B cell (primary cell): ENCODE measurements at regions not wholly inside any gene's neighbourhood (a gene's known extent, or its start where the extent isn't known, plus 50 kb on each side); places are given as distances from the start of the nearest gene placed in this dataset.

Source experiments
- ATAC-seq: fragments of 200-7000 bp; cut with Tn5 transposase; one replicate; pipeline ENCODE4 v1.10.0; 2021; ENCODE audit warnings: low read depth, mild to moderate bottlenecking, moderate number of reproducible peaks, moderate library complexity
- CTCF ChIA-PET: fragments of 350-600 bp; sonication (Branson Sonifier 250); formaldehyde crosslinking; loops from one replicate; lab custom pipeline; 2021; ENCODE audit warnings: antibody characterized with exemption, inconsistent platforms; lab: Charles Lee
- POLR2A ChIA-PET: fragments of 350-600 bp; sonication (Branson Sonifier 250); formaldehyde crosslinking; loops from one replicate; lab custom pipeline; 2021; ENCODE audit warnings: antibody characterized with exemption; lab: Charles Lee
- DNase-seq: peaks from one replicate; pipeline ENCODE4 v3.0.0; 2013
- H2AFZ ChIP-seq: 2 replicates; pipeline ENCODE4 v1.6.1; 2012; ENCODE audit warnings: mild to moderate bottlenecking, low read depth, low read length; ENCODE audit not compliant: insufficient read depth, poor library complexity, severe bottlenecking
- H3K27ac ChIP-seq, 2 donors: 1 replicate in 1 of 2; 2 replicates in 1 of 2; pipeline ENCODE4 v1.5.1; 2012 to 2013; ENCODE audit warnings: low read length in 2 of 2, mild to moderate bottlenecking in 2 of 2, moderate library complexity in 1 of 2
- H3K27me3 ChIP-seq, 4 experiments: fragments of 200-600 bp in 1 of 4; sonication (generic) in 1 of 4; replicated peaks in 1 of 4; 1 replicate in 2 of 4; 2 replicates in 2 of 4; pipeline versions ENCODE4 v1.6.1 to v1.7.0; 2013 to 2016; ENCODE audit warnings: low read length in 3 of 4, mild to moderate bottlenecking in 2 of 4, mixed read lengths in 1 of 4, moderate library complexity in 1 of 4; ENCODE audit not compliant: insufficient read depth in 4 of 4, control insufficient read depth in 3 of 4; ENCODE audit errors: control extremely low read depth in 1 of 4
- H3K36me3 ChIP-seq, 2 experiments: replicated peaks in 1 of 2; 1 replicate in 1 of 2; 2 replicates in 1 of 2; pipeline versions ENCODE4 v1.6.1 to v1.7.1; 2013; ENCODE audit warnings: low read length in 1 of 2; ENCODE audit not compliant: insufficient read depth in 2 of 2, control insufficient read depth in 1 of 2; ENCODE audit errors: control extremely low read depth in 1 of 2, extremely low read depth in 1 of 2
- H3K4me1 ChIP-seq, 2 donors: fragments of 200-600 bp in 1 of 2; sonication (generic) in 1 of 2; 1 replicate in 1 of 2; 2 replicates in 1 of 2; pipeline versions ENCODE4 v1.5.1 to v1.6.1; 2013 to 2017; ENCODE audit warnings: low read length in 2 of 2; ENCODE audit not compliant: control insufficient read depth in 2 of 2, insufficient read depth in 2 of 2
- H3K4me2 ChIP-seq: replicated peaks from 2 replicates; pipeline ENCODE3; 2012; ENCODE audit warnings: mild to moderate bottlenecking, low read depth, low read length; ENCODE audit not compliant: poor library complexity, severe bottlenecking
- H3K4me3 ChIP-seq, 5 experiments: fragments of 200-600 bp in 1 of 5; sonication (generic) in 1 of 5; 1 replicate in 3 of 5; 2 replicates in 2 of 5; pipeline versions ENCODE4 v1.5.1 to v1.7.0; 2011 to 2016; ENCODE audit warnings: low read length in 4 of 5, mild to moderate bottlenecking in 4 of 5, low read depth in 2 of 5, control low read depth in 1 of 5, moderate library complexity in 1 of 5; ENCODE audit not compliant: insufficient read depth in 1 of 5; ENCODE audit errors: control extremely low read depth in 1 of 5, extremely low read depth in 1 of 5
- H3K79me2 ChIP-seq: fragments of 200-600 bp; sonication (generic); one replicate; pipeline ENCODE4 v1.6.0; 2016; ENCODE audit warnings: low read length; ENCODE audit not compliant: control insufficient read depth, insufficient read depth
- H3K9ac ChIP-seq: fragments of 200-600 bp; sonication (generic); 2 replicates; pipeline ENCODE4 v1.6.1; 2017; ENCODE audit warnings: mild to moderate bottlenecking, low read length, moderate library complexity
- H3K9me3 ChIP-seq, 3 donors: one replicate each; pipeline versions ENCODE4 v1.6.1 to v1.7.1; 2013; ENCODE audit warnings: low read length in 2 of 3; ENCODE audit not compliant: control insufficient read depth in 2 of 3, insufficient read depth in 1 of 3; ENCODE audit errors: control extremely low read depth in 1 of 3
- H4K20me1 ChIP-seq: 2 replicates; pipeline ENCODE4 v1.6.0; 2012; ENCODE audit warnings: mild to moderate bottlenecking, low read length; ENCODE audit not compliant: insufficient read depth, control insufficient read depth, poor library complexity, severe bottlenecking
- H3K27ac Mint-ChIP-seq: one replicate; pipeline ENCODE4 v1.8.0; 2021; ENCODE audit warnings: mixed read lengths
- H3K27me3 Mint-ChIP-seq: one replicate; pipeline ENCODE4 v1.8.0; 2021; ENCODE audit warnings: mixed read lengths
- H3K4me1 Mint-ChIP-seq: one replicate; pipeline ENCODE4 v1.8.0; 2021; ENCODE audit warnings: mixed read lengths
- H3K4me3 Mint-ChIP-seq: one replicate; pipeline ENCODE4 v1.8.0; 2021; ENCODE audit warnings: mixed read lengths
- H3K9me3 Mint-ChIP-seq: one replicate; pipeline ENCODE4 v1.8.0; 2022; ENCODE audit warnings: mixed read lengths; ENCODE audit not compliant: insufficient read depth
- EZH2 ChIP-seq: IDR thresholded peaks from 2 replicates; pipeline ENCODE4 v1.6.1; 2012; ENCODE audit warnings: borderline replicate concordance, low read depth, mild to moderate bottlenecking, moderate library complexity, low read length; ENCODE audit not compliant: insufficient read depth, poor library complexity, severe bottlenecking
- WGBS: methylation state at CpG from one replicate; pipeline ENCODE4 v1.1.5; 2013; ENCODE audit warnings: missing lambda C conversion rate; ENCODE audit not compliant: insufficient coverage; 5-methylcytosine and 5-hydroxymethylcytosine counted together
- intact Hi-C: fragments of 100-400 bp; cut with micrococcal nuclease; formaldehyde crosslinking; loops from one replicate; pipeline ENCODE4 v1.10.0; 2022
- TF ChIP-seq, protein P1 (sequence below): fragments of 200-600 bp; IDR thresholded peaks from one replicate; pipeline ENCODE4 v1.8.0; 2022; ENCODE audit warnings: antibody characterized with exemption, mild to moderate bottlenecking

DNA sequence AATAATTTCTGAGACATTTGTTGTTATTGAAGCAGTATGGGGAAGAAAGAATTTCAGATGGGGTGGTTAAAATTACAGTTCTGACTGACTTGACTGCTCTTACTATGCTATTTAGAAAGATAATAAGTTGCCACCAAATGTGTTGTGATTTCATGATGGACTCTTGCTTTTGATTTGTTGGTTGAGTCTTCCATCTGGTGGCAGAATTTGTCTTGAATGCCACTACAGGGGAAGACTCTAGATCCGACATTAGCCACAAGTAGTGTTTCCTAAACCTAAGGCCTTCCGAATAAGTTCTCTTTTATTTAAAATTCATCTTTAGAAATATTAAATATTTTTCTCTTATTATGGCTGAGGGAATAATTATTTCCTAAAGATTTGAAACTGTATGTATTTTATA is 190.9 kb upstream of the ADGRL4 start:
- H3K9me3 Mint-ChIP-seq = no peaks in the 10 kb centered on the region
- H3K4me1 Mint-ChIP-seq = no peaks in the 10 kb centered on the region
- H3K9me3 ChIP-seq = peaks cover 0 to 2% (median 0%) of the 10 kb centered on the region in 3 donors
- no peaks in the 10 kb centered on the region for H3K4me1 ChIP-seq
- H3K4me3 Mint-ChIP-seq = no peak overlapping the region
- H3K79me2 ChIP-seq = no peaks in the 10 kb centered on the region
- no peak overlapping the region for H3K4me2 ChIP-seq
- ATAC-seq (no peak), DNase-seq (no peak)
- intact Hi-C loops = no loop called here
- no peak overlapping the region for H3K9ac ChIP-seq
- H4K20me1 ChIP-seq = no peaks in the 10 kb centered on the region
- WGBS = no CpG with 5 or more reads among the region's 2 CpGs
- CTCF ChIA-PET = no interaction called here
- POLR2A ChIA-PET = no interaction called here
- H2AFZ ChIP-seq = no peak overlapping the region
- no peaks in the 10 kb centered on the region for H3K27me3 Mint-ChIP-seq
- H3K27ac Mint-ChIP-seq = no peak overlapping the region
- TF ChIP-seq EZH2 = no peak
- TF ChIP-seq, protein P1, sequence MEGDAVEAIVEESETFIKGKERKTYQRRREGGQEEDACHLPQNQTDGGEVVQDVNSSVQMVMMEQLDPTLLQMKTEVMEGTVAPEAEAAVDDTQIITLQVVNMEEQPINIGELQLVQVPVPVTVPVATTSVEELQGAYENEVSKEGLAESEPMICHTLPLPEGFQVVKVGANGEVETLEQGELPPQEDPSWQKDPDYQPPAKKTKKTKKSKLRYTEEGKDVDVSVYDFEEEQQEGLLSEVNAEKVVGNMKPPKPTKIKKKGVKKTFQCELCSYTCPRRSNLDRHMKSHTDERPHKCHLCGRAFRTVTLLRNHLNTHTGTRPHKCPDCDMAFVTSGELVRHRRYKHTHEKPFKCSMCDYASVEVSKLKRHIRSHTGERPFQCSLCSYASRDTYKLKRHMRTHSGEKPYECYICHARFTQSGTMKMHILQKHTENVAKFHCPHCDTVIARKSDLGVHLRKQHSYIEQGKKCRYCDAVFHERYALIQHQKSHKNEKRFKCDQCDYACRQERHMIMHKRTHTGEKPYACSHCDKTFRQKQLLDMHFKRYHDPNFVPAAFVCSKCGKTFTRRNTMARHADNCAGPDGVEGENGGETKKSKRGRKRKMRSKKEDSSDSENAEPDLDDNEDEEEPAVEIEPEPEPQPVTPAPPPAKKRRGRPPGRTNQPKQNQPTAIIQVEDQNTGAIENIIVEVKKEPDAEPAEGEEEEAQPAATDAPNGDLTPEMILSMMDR = no peak
- H3K36me3 ChIP-seq = no peaks in the 10 kb centered on the region
- H3K27me3 ChIP-seq = no peaks in the 10 kb centered on the region
- H3K27ac ChIP-seq = no peak overlapping the region
- no peak overlapping the region for H3K4me3 ChIP-seq

DNA sequence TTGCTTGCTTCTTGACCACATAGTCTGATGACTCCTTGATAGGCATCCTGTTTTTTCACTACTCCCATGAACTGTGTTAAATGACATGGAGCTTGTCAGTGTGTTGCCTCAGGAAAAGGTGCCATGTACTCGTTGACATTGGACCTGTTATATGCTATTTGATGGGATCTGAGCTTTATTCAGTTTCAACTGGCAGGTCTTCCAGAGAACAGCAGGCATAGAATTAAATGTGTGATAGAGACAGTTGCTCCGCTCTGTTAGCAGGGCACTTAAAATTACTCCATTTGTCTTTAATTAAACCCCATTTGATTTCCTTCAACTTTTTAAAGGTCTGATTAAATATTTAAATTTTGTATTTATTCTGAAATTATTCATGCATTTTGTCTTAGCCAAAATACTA is 189.7 kb upstream of the ADGRL4 start:
- TF ChIP-seq, protein P1 = no peak
- TF ChIP-seq EZH2 = no peak
- intact Hi-C loops = no loop called here
- H3K9me3 ChIP-seq = peaks cover 0 to 2% (median 0%) of the 10 kb centered on the region in 3 donors
- ATAC-seq (no peak), DNase-seq (no peak)
- Mint-ChIP-seq H3K27me3 (no peaks in the 10 kb centered on the region), H3K4me1 (no peaks in the 10 kb centered on the region), H3K9me3 (no peaks in the 10 kb centered on the region), H3K4me3 (no peak overlapping the region), H3K27ac (no peak overlapping the region)
- no peak overlapping the region for H3K9ac ChIP-seq
- no peaks in the 10 kb centered on the region for H3K36me3 ChIP-seq
- H4K20me1 ChIP-seq = no peaks in the 10 kb centered on the region
- ChIA-PET CTCF (no interaction called here), POLR2A (no interaction called here)
- no peak overlapping the region for H3K4me3 ChIP-seq
- no peaks in the 10 kb centered on the region for H3K27me3 ChIP-seq
- H3K4me1 ChIP-seq = no peaks in the 10 kb centered on the region
- no peak overlapping the region for H2AFZ ChIP-seq
- no peak overlapping the region for H3K4me2 ChIP-seq
- no peak overlapping the region for H3K27ac ChIP-seq
- no peaks in the 10 kb centered on the region for H3K79me2 ChIP-seq
- 100% methylated on average over 1 of the region's 2 CpGs for WGBS
